Breast epithelium (tissue), 3 donors: ENCODE measurements at regions not wholly inside any gene's neighbourhood (a gene's known extent, or its start where the extent isn't known, plus 50 kb on each side); places are given as distances from the start of the nearest gene placed in this dataset.

Source experiments
- POLR2A ChIP-seq: fragments of 450-650 bp; IDR thresholded peaks from one replicate; pipeline ENCODE4 v1.6.1; 2016; ENCODE audit warnings: antibody characterized with exemption, mild to moderate bottlenecking, moderate library complexity
- POLR2AphosphoS5 ChIP-seq, 3 donors: sonication (generic); formaldehyde crosslinking; IDR thresholded peaks; one replicate each; pipeline ENCODE4 v1.6.1; 2017; ENCODE audit warnings: antibody characterized with exemption in 3 of 3
- TF ChIP-seq, protein P1 (sequence below), 3 donors: fragments of 450-650 bp; IDR thresholded peaks; one replicate each; pipeline ENCODE4 v1.5.1; 2016 to 2017; ENCODE audit warnings: antibody characterized with exemption in 3 of 3, mild to moderate bottlenecking in 3 of 3, moderate library complexity in 3 of 3

DNA sequence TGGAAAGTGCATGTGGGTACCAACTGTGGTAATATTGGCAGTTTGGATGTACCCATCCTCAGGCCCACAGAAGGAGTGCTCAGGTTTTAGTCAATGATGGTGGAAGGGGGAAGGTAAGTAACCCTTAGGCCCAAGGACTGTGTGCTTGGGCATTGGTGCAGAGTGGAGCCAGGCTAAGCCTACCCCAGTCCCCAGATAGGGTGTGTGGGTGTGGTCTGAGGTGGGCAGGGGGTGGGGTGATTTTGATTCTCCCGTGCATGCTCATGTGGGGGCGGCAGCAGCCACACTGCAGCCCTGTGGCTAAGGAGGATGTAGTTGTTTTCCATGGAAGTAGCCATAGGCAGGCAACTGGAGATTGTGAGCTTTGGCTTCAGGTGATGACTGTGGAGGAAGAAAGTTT is 2197.3 kb downstream of the PCDH9 start:
- TF ChIP-seq, protein P1, sequence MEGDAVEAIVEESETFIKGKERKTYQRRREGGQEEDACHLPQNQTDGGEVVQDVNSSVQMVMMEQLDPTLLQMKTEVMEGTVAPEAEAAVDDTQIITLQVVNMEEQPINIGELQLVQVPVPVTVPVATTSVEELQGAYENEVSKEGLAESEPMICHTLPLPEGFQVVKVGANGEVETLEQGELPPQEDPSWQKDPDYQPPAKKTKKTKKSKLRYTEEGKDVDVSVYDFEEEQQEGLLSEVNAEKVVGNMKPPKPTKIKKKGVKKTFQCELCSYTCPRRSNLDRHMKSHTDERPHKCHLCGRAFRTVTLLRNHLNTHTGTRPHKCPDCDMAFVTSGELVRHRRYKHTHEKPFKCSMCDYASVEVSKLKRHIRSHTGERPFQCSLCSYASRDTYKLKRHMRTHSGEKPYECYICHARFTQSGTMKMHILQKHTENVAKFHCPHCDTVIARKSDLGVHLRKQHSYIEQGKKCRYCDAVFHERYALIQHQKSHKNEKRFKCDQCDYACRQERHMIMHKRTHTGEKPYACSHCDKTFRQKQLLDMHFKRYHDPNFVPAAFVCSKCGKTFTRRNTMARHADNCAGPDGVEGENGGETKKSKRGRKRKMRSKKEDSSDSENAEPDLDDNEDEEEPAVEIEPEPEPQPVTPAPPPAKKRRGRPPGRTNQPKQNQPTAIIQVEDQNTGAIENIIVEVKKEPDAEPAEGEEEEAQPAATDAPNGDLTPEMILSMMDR (IDR thresholded peaks at IDR 0.05) = no peak
- TF ChIP-seq POLR2A = no peak
- TF ChIP-seq POLR2AphosphoS5 (IDR thresholded peaks at IDR 0.05) = no peak
